ENCODE measurements at regions not wholly inside any gene's neighbourhood (a gene's known extent, or its start where the extent isn't known, plus 50 kb on each side); places are given as distances from the start of the nearest gene placed in this dataset.

DNA sequence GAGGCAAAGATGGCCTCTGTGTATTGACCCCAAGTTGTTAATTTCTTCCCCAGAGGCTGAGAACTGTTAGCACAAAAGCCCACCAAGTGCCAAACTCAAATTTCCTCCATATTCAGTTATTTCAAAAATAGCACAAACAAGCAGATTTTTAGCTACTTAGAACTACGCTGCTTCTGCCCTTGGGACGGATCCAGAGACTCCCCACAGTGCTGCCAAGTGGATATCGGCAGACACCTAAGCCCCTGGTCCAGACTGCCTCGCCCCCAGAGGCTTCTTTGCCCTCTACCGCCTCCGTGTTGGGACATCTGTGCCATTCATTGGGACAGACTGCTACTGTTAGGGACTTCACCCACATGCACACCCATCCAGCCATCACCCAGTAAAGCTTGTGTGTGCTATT is 188.3 kb downstream of the POSTN start:
- no peak for DNase-seq (ENCODE audit: low read depth in 2 of 2)

DNA sequence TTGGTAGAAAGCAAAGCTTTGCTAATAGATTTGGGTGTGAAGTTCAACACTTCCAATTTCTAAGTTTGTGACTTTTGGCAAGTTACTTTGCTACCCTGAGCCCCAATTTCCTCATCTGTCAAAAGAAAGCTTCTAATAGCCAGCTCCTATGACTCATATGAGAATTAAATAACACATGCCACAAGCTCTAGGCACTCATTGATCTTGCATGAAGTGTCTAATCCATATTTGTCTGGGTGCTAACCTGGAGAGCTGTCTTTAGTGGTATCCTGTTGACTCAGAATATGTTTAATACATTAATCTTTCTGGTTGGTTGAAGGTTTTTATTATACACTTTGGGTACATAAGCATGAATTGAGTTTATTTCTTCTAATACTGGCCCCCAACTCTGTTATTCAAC is 188.8 kb downstream of the POSTN start:
- no peak for DNase-seq (ENCODE audit: low read depth in 2 of 2)

DNA sequence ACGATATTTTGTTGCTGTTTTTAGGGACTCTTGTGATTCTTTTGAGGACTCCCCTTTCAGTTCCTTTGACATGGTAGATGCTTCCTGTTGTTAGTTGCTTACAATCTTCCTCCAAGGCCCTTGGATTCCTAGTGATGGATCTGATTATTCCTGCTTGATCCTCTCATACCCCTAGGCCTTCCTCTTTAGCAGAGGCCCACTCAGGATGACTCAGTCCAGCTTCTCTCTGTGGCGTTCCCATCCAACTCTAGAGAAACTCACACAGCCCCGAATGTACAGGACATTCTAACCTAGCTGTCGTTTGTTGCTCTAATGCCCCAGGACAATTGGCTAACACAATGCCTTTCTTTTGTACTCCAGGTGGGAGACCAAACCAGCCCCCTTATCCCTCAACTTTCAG is 191.4 kb downstream of the POSTN start:
- no peak for DNase-seq (ENCODE audit: low read depth in 2 of 2)

DNA sequence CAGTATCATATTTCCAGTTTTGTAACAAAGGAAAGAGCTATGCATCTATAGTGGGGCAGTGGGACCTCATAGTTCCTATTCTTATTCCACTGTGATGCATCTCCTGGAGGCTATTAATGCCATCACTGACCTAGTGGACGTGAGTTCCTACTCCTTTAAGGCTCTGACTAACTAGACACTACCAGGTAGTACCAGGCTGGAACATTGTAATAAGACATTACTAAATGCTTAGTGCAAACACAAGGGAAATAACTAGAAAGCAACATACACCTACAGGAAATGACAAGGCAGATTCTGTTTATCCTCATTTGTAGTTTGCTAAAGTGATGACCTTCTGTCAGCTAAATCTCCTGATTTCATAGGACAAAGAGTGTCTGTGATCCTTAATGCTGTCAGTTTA is 192.5 kb downstream of the POSTN start:
- no peak for DNase-seq (ENCODE audit: low read depth in 2 of 2)

DNA sequence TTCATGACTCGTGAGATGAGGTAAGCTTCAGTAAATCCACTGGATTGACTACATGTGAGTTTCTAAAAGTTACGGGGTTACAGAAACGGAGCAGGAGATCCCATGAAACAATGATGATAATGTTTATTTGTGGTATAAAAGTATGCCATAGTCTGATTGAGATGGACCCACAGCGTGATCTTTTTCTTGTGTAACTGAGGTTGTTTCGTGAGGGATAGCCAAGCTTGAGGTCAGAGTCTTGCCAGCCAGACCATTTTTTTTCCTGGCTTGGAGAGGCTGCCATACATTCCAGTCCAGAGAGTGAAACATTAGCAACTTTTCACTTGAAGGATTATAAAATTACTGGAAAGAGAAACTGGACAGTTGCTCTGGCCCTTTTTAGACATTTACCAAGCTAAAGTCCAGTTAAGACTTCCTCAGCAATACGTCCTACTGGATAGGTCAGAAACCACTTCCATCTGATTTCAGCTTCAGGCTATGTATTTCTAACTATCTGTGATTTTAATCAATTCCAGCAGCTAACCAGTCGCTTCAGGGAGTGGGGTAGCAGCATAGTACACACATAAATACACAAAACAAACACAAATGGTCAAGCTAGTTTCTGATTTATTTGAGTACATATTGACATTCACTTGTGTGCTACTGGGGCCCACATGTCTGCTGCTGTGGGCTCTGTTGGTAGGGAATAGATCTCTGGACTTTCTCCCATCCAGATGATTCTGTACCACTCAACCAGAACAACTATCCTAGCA is 194.6 kb downstream of the POSTN start:
- DNase-seq (ENCODE audit: low read depth in 2 of 2) = no peak

DNA sequence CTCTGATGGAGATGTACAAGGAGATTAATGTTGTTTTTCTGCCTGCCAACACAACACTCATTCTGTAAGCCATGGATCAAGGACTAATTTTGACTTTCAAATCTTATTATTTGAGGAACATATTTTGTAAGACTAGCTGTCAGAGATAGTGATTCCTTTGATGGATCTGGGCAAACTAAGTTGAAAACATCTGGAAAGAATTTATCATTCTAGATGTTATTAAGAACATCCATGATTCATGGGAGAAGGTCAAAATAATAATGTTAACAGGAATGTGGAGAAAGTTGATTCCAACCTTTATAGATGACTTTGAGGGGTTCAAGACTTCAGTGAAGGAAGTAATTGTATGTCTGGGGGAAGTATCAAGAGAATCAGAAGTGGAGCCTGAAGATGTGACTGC is 196.8 kb downstream of the POSTN start:
- DNase-seq (ENCODE audit: low read depth in 2 of 2) = no peak

DNA sequence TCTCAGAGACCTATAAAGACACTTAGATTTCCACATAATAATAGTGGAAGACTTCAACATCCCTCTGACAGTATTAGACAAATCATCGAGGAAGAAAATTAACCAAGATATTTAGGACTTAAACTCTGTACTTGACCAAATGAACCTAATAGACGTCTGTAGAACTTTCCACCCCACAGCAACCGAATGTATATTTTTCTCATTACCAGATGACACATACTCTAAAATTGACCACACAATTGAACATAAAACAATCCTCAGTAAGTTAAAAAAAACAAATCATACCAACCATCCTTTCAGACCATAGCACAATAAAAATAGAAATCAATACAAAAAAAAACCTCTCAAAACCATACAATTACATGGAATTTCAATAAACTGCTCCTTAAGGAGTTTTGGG is 201.0 kb downstream of the POSTN start:
- no peak for DNase-seq (ENCODE audit: low read depth in 2 of 2)

DNA sequence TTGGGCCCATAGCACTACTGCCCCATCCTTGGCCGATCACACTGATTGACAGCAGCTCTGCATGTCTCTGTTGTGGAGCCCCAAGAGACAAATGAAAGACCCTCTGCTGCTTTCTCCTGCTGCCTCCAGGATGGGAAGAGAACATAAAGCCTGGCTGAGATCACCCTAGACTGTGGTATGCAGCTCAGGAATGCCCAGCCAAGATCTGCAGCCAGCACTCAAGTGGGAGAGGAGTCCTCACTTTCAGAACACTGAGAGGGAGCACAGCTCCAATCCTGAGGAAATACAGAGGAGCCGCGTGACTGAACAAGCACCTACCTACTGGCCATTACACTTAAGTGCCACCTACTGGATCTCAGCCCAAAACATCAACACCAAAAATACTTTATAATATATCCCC is 203.0 kb downstream of the POSTN start:
- no peak for DNase-seq (ENCODE audit: low read depth in 2 of 2)

DNA sequence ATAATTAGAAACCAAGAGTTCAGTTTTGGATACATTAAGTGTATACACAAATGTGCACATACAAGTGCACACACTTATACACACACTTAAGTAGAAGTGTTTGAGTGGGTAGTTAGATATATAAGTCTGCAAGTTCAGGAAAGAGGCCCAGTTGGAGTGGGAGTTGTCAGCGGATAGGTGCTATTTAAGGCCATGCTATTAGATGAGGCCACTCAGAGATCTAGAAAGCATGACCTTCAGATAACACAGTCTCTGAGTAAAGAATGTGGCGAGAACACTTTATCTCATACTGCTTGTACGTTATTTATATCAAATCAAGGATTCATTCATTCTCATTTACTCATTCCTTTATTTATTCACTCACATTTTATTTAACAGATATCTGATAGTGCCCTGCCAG is 206.2 kb downstream of the POSTN start:
- no peak for DNase-seq (ENCODE audit: low read depth in 2 of 2)

DNA sequence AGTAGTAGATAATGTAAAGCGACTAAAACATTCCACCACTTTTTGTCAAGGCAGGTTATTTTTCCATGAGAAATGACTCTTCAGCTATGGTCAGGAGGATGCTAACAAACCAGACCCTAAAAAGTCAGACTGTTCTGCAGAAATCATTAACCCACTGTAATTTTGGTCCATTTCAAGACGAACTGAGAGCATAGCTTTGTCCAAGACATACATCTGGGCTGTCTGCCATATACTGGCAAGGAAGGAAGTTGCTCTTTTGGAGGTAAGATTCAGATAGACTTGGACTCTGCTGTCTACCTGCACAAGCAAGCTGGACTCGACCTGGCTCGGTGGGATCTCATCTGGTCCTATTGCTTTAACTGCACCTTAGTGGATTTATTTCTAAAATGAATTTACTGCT is 207.8 kb downstream of the POSTN start:
- no peak for DNase-seq (ENCODE audit: low read depth in 2 of 2)

DNA sequence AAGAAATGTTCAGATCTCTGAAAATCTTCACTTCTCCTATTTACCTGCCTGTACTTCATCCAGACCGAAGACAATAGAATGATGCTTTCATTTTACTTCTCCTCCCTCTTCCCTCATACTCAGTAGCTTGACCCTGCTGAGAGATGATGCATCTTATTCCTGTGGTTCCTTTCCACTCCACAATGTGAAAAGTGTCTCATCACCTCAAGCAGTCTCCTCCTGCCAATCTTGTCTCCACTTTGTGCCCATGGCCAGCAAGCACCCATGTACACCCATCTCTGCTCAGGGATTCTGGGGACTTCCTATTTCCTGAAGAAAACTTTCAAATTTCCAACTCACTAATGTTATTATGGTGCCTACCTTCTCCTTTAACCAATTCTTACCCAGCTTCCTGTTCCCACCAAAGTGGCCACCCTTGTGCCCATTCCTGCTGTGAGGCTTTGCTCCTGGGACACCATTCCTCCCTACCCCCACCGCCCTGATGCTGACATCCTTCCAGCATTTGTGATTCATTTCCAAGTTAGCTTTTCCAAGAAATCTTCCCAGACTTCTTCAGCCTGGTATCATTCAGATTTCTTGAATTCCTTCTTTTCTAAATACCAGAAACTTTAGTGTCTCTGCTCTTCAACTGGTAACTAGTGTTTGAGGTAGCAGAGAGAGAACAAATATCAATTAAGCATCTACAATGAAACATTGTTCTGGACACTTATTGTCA is 212.5 kb downstream of the POSTN start:
- DNase-seq (ENCODE audit: low read depth in 2 of 2) = no peak

DNA sequence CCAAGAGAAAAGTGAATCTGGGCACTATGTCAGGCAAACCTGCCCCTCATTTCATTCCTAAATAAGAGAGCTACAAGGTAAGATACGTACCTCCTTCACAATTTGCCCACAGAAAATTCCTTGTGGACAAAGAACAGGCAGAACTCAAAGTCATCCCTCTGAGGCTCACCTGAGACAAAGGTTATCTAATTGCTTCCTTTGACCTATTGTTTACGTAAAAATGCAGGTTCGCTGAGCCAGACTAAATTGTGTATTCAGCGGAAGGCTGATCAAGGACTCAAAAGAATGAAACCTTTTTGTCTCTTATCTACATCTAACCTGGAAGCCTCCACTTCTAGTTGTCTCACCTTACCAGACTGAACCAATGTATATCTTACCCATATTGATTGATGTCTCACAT is 213.3 kb downstream of the POSTN start:
- DNase-seq (ENCODE audit: low read depth in 2 of 2) = no peak

DNA sequence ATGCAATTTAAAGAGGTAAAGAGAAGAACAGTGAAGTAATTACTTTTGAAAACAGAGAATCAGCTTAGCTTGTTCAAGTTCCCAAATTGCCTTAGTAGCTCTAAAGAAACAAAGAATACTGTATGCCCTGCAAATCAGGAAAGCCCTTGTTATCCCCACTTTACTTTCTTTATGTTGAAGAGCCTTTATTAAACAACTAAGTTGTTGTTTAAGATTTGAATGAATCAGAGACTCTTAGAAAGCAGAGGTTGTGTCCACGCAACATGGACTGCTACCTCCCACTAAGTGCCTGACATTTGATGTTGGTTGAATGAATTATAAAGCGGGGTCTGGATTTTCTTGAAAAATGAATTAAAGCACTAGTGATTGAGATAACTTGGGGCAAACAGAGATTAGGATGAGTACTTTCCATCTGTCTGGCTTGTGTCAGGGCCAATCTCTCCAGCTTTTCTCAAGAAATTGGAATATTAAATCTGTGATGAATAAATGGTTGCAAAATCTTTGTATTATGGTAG is 214.7 kb downstream of the POSTN start:
- DNase-seq (ENCODE audit: low read depth in 2 of 2) = no peak

DNA sequence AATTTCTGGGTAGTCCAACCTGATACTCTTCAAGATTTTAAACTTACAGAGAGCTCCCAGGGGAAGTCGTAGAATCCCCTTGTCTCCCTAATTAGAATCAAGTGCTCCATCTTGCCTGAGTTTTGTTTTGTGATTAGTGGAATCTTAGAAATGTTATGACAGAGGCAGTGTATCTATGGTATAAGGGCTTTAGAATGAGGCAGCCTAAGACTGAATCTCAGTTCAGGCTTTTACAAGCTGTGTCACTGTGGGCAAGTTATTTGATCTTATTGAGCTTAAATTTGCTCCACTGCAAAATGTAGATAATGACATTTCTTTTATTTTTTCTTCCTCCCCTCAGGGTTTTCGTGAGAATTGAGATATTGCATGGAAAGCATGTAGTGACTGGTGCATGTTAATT is 215.5 kb downstream of the POSTN start:
- DNase-seq (ENCODE audit: low read depth in 2 of 2) = no peak

DNA sequence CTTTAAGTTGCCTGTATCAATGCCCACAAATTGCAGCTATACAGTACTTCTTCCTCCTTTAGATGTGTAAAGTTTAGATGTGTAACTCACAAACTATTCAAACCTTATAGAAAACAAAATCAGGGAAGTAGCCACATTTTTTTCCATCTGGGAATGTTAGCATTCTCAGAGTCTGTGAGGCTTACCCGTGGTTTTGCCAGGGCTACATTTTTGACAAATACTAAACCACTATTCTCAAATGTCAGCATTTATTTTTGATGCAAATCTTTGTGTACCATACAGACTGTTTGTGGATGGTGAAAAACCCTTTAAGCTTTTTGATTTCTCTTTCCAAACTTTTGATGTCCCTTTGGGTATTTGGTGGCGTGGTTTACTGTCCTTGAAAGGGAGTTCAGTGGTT is 216.4 kb downstream of the POSTN start:
- DNase-seq (ENCODE audit: low read depth in 2 of 2) = no peak

DNA sequence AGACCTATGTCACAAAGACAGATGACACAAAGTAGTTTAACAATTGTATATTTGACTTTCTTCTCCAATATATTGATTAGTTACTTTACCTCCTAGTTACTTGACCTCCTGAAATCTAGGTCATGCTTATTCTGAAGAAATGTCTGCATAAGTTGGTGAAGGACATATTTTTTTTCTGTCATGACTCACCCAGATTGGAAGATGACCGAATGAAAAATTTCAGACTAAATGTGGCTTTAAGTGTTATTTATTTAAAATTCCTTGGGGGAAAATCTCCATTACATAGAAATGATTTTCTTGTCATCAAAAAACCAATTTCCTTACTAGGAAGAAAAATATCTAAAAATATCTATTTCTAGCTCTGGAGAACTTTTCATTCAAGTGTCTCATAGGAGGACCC is 217.1 kb downstream of the POSTN start:
- DNase-seq (ENCODE audit: low read depth in 2 of 2) = no peak

DNA sequence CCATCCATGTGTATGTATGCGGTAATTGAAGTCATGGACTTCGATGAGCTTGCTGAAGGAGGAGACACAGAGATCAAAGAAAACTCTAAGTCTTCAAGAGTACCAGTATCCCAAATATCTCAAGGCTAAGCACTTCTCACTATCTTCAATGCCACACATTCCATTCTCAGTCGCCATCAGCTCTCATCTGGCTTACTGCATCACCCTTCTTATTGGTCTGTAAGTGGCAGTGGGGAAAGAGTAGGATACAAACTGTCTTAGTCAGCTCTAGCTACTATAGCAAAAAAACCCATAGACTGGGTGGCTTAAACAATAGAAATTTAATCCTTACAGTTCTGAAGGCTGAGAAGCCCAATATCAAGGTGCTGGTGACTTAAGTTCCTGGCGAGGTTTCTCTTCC is 218.7 kb downstream of the POSTN start:
- DNase-seq (ENCODE audit: low read depth in 2 of 2) = no peak

DNA sequence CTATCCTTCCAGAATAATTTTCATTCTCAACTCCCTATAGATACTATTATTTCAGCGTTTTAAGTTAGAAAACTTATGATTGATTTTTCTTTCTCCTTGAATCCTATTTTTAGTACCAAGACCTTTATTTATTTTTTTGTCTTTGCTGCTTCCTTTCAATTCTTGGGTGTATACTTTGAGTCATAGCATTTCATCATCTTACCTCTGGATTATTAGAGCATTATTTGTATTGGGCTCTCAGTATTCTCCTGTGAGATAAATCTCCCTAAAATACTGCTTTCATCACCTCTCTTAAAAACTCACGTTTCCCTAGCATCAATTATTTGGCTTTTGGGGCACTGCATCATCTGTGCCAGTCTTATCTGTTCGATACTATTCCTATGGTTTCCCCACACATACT is 222.8 kb downstream of the POSTN start:
- no peak for DNase-seq (ENCODE audit: low read depth in 2 of 2)

DNA sequence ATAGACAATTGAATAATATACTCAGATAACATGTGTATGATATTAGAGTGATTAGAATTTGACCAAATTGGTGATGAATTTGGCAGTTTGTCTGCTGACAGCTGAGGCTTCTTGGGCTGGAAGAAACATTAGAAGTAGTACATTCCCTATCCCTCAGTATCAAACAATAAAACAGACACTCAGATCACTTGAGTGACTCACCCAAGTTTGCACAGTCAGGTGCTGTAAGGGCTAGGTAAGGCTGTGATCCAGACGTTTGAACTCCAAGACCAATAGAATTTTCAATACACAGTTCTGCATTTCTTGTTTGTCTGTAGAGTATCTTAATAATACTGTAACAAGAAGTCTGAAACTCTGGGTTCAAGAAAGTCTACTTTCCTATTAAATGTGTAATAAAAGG is 223.5 kb downstream of the POSTN start:
- no peak for DNase-seq (ENCODE audit: low read depth in 2 of 2)

DNA sequence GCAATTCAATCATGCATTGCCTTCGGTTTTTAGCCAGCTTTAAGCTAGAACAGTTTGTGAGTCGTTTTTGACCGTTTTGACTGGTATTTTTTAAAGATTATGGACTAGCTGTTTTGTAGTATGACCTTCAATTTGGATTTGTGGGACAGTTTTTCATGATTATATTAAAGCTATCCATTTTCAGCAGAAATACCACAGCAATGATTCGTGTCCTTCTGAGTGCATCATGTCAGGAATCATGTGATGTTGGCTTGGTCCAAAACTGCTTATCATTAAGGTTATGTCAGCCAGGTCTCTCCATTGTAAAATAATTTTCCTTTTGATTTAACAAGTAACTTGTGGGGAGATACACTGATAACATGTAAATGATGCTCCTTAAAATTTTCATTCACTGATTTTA is 229.0 kb downstream of the POSTN start:
- peak; percentile 4 to 13 for DNase-seq (ENCODE audit: low read depth in 2 of 2)

DNA sequence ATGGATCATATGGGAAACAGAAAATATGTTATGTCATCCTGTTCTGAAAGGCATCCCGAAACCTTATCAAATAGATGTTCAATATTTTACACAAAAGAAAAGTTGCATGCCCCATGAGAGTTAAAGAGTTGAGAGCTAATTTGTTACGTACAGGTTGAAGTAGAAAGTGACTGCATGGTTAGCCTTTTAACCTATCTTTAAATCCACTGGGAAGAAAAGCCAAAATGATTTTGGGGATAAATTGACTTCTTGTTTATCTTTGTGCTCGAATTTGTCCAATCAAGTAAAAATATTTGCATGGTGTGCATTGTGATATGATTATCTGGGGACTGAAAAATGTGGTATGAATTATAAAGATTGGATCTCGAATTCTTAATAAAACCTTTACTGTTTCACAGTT is 230.1 kb downstream of the POSTN start:
- DNase-seq (ENCODE audit: low read depth in 2 of 2) = no peak

DNA sequence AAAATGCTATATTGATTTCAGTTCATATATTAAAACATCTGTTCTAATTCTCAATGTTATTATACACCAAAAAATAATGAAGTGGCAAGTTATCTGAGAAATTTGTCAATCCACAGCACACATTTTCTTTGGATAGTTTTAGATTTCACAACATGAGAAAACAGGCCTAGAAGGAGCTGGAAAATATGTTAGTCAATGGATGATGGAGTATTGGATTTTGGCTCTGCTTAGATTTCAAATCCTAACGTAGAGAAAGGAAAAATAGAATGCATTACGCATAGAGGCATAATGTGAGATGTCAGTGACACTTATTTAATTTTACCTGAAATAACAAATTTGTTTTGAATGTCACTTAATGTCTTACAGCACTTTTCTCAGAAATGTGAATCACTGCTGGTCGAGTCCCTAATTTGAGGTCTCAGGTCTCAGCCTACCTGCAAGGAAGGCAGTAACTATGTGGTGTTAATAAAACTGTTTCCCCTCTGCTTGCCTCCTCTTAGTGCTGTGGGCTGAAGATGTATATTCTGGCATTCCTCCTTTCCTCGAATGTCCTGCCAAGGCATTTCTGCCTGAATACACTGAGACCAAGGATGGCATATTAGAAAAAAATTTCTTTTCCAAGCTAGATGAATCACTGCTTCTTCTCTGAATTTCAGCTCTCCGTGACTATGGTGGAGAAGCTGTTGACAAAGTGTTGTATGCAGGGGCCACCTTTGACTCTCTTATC is 232.4 kb downstream of the POSTN start:
- no peak for DNase-seq (ENCODE audit: low read depth in 2 of 2)

DNA sequence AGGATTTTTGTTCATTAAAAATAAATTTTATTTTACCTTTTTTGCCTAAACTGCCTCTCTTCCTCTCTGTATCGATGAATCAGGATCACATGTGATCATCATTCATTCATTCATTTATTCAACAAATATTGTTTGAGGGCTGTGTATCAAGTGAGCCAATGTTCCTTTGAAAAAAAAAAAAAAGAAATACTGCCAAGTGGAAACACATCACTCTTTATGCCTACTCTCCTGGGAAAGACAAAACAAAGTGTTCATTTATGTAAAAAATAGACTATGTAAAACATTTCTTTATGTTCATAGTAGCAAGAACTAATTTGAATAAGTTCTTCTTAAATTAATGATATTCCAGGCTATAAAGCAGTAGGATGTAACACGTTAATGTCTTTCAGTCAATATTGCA is 233.1 kb downstream of the POSTN start:
- DNase-seq (ENCODE audit: low read depth in 2 of 2) = peak in 1 of 2 donors; percentile 16

All from lung microvascular endothelial cell (primary cell).